ENCODE measurements at regions not wholly inside any gene's neighbourhood (a gene's known extent, or its start where the extent isn't known, plus 50 kb on each side); places are given as distances from the start of the nearest gene placed in this dataset.
"Not testable (repeated sequence)": the region's sequence is repeated elsewhere in the genome, so short reads cannot be mapped to it uniquely, and the experiment has no call there.

DNA sequence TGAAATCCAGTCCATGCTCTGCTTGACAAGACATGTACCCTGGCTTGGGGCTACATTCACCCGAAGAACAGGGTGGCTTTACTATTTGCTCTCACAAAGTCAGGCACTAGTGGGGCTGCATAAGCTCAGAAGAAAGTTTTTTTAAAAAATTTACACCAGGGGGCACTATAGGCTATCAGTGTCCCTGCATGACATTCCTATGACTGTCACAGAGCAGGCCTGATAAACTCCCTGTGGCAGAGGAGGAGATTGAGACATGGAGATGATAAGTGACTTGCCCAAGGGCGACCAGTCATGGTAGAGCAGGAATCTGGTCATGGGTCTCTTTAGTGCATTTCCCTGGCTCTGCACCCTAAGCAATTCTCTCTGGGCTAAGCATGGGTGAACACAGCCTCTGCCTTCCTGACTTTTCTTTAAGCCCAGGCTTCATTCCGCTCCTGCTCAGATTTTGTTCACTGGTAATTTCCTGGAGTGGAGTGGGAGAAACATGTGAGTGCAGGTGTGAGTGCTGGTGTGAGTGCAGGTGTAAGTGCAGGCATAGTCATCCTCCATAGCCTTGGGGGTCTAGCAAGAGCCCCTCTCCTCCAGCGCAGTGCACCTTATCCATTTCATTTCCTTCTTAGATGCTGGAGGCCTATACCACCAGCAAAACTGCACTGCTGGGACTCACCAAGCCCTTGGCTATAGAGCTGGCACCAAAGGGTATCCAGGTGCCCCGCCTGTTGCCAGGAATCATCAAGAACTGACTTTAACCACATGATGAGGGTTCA, 91.6 kb downstream of the DHRS2 start:
- H3K9me3 ChIP-seq, result no peaks in the 10 kb centered on the region
- H3K27ac ChIP-seq, result no peak overlapping the region
- no peak overlapping the region for H3K9ac ChIP-seq (ENCODE audit: low read depth in 2 of 2, low read length in 2 of 2)
- no peaks in the 10 kb centered on the region for H3K27me3 ChIP-seq
- intact Hi-C loops (cut with DNase I), result loop anchor here (5.0 to 10.0 kb wide), 3 partner anchors 143 to 200 kb away; no protein-coding TSS in a partner anchor
- no peaks in the 10 kb centered on the region for H3K4me1 ChIP-seq
- DNase-seq, result no peak
- H3K36me3 ChIP-seq, result no peaks in the 10 kb centered on the region
- no peak overlapping the region for H3K4me3 ChIP-seq
- TF ChIP-seq, protein P1, sequence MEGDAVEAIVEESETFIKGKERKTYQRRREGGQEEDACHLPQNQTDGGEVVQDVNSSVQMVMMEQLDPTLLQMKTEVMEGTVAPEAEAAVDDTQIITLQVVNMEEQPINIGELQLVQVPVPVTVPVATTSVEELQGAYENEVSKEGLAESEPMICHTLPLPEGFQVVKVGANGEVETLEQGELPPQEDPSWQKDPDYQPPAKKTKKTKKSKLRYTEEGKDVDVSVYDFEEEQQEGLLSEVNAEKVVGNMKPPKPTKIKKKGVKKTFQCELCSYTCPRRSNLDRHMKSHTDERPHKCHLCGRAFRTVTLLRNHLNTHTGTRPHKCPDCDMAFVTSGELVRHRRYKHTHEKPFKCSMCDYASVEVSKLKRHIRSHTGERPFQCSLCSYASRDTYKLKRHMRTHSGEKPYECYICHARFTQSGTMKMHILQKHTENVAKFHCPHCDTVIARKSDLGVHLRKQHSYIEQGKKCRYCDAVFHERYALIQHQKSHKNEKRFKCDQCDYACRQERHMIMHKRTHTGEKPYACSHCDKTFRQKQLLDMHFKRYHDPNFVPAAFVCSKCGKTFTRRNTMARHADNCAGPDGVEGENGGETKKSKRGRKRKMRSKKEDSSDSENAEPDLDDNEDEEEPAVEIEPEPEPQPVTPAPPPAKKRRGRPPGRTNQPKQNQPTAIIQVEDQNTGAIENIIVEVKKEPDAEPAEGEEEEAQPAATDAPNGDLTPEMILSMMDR (IDR thresholded peaks at IDR 0.05), result peak; percentile 40

DNA sequence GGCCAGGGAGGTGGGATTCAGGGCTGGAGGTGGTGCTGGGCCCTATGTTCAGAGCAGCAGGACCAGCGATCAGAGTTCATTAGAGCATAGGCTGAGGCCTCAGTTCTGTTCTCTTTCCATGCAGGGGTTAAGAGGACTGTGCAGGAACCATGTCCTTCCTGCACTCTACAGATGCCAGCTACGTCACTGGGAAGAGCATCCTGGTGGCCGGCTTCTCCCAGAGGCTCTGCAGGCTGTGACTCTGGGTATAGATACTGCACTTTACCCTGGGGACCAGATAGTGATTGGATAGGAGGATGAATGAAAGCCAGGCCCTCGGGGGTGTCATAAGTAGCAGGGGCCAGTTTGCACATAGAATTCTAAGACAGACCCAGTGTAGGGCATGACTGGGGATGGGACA, 92.6 kb downstream of the DHRS2 start:
- no peaks in the 10 kb centered on the region for H3K27me3 ChIP-seq
- no peaks in the 10 kb centered on the region for H3K36me3 ChIP-seq
- H3K4me1 ChIP-seq, result no peaks in the 10 kb centered on the region
- H3K9ac ChIP-seq (ENCODE audit: low read depth in 2 of 2, low read length in 2 of 2), result no peak overlapping the region
- TF ChIP-seq, protein P1 (IDR thresholded peaks at IDR 0.05), result no peak
- H3K27ac ChIP-seq, result no peak overlapping the region
- H3K4me3 ChIP-seq, result no peak overlapping the region
- H3K9me3 ChIP-seq, result no peaks in the 10 kb centered on the region
- no peak for DNase-seq
- intact Hi-C loops (cut with DNase I), result loop anchor here (5.0 to 10.0 kb wide), 3 partner anchors 144 to 199 kb away; no protein-coding TSS in a partner anchor

DNA sequence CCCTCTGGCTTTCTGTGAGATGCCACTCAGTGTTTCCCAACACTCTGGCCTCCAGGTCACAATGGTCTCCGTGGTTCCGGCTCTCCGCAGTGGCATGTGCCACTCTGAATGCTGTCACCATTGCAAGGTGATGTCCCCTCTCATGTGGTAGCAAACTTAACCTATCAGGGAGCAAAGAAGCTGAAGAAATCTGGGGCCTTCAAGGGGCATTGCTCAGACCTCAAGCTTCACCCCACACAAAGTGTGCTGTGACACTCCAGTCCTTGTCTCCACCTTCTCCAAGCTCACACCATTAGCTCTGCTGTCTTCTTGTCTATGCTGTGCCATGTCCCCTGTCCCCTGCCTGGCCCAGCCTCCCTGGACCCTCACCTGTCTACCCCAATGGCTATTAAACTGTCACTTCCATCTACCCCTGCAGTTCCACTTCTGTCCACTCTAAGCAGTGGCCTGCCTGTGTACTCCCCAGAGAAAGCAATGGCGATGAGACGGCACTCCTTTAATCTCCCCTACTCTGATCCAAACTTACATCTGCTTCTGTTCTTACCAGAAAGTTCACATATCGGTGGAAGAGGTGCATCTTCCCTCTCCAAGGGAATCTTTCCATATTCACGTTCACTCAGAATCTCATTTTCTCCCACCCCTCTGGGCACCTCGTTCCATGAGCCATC, 93.7 kb downstream of the DHRS2 start:
- no peak for DNase-seq
- Histone ChIP-seq H3K27me3 (no peaks in the 10 kb centered on the region), H3K4me1 (no peaks in the 10 kb centered on the region), H3K9me3 (no peaks in the 10 kb centered on the region), H3K27ac (no peak overlapping the region), H3K36me3 (no peaks in the 10 kb centered on the region), H3K9ac (ENCODE audit: low read depth in 2 of 2, low read length in 2 of 2) (no peak overlapping the region), H3K4me3 (no peak overlapping the region)
- TF ChIP-seq, protein P1 (IDR thresholded peaks at IDR 0.05), result no peak
- intact Hi-C loops (cut with DNase I), result loop anchor here (5.0 to 10.0 kb wide), 3 partner anchors 145 to 197 kb away; no protein-coding TSS in a partner anchor

DNA sequence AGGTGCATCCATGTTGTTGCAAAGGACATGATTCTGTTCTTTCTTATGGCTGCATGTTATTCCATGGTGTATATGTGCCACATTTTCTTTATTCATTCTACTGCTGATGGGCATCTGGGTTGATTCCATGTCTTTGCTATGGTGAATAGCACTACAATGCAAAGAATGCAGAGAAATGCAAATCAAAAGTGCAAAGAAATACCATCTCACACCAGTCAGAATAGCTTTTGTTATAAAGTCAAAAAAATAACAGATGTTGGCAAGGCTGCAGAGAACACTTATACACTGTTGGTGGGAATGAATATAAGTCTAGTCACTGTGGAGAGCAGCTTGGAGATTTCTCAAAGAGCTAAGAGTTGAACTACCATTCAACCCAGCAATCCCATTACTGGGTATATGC, 99.2 kb downstream of the DHRS2 start:
- H3K4me1 ChIP-seq, result no peaks in the 10 kb centered on the region
- DNase-seq, result no peak
- H3K27ac ChIP-seq, result no peak overlapping the region
- H3K27me3 ChIP-seq, result no peaks in the 10 kb centered on the region
- H3K9me3 ChIP-seq, result no peaks in the 10 kb centered on the region
- intact Hi-C loops (cut with DNase I), result no loop called here
- H3K9ac ChIP-seq (ENCODE audit: low read depth in 2 of 2, low read length in 2 of 2), result no peak overlapping the region
- H3K36me3 ChIP-seq, result no peaks in the 10 kb centered on the region
- TF ChIP-seq, protein P1 (IDR thresholded peaks at IDR 0.05), result no peak
- H3K4me3 ChIP-seq, result no peak overlapping the region

DNA sequence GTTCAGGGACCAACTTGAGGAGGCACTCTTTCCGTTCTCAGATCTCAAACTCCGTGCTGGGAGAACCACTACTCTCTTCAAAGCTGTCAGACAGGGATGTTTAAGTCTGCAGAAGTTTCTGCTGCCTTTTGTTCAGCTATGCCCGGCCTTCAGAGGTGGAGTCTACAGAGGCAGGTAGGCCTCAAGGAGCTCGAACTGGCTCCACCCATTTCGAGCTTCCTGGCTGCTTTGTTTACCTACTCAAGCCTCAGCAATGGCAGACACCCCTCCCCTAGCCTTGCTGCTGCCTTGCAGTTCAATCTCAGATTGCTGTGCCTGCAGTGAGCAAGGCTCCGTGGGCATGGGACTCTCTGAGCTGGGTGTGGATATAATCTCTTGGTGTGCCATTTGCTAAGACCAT, 108.2 kb downstream of the DHRS2 start:
- H3K27ac ChIP-seq; intact Hi-C loops (cut with DNase I); DNase-seq: not testable (repeated sequence)

DNA sequence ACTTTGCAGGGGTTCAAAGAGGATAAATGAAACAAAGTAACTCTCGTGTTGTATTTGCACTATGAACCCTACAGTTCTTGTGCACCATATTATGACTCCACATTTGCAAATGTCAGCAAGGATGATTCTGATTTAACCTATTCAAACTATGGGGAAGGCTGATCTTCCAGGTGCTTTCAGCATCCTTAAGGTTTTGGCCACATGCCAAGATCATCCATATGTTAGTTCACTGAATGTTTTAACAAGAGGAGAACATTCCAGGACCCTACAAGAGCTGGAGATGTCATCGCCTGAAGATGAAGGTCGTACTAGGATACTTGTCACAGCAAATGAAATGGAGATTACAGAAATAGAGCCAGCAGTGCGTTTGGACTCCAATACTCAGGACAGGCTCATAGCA, 114.2 kb downstream of the DHRS2 start:
- no peak overlapping the region for H3K9ac ChIP-seq (ENCODE audit: low read depth in 2 of 2, low read length in 2 of 2)
- no peak overlapping the region for H3K27ac ChIP-seq
- no peak for DNase-seq

More for the DNA sequence above, 108.2 kb downstream of the DHRS2 start:
- H3K36me3 ChIP-seq; H3K27me3 ChIP-seq; H3K9me3 ChIP-seq; H3K4me1 ChIP-seq; H3K4me3 ChIP-seq; H3K9ac ChIP-seq (ENCODE audit: low read depth in 2 of 2, low read length in 2 of 2): not testable (repeated sequence)

More for the DNA sequence above, 114.2 kb downstream of the DHRS2 start:
- Histone ChIP-seq H3K9me3 (no peaks in the 10 kb centered on the region), H3K27me3 (no peaks in the 10 kb centered on the region), H3K4me3 (no peak overlapping the region), H3K4me1 (no peaks in the 10 kb centered on the region), H3K36me3 (no peaks in the 10 kb centered on the region)
- intact Hi-C loops (cut with DNase I), result no loop called here
- TF ChIP-seq, protein P1 (IDR thresholded peaks at IDR 0.05), result no peak

All from colonic mucosa (tissue), 4 donors.